H1 (cell line): ENCODE measurements at regions not wholly inside any gene's neighbourhood (a gene's known extent, or its start where the extent isn't known, plus 50 kb on each side); places are given as distances from the start of the nearest gene placed in this dataset.

Source experiments
- BRCA1 ChIP-seq: IDR thresholded peaks from 2 replicates; pipeline ENCODE4 v1.6.1; 2012; ENCODE audit warnings: low read depth, low read length, improper control_type of control experiment
- CBX5 ChIP-seq: fragments of 300-800, 300-1000 bp; sonication (generic); IDR thresholded peaks from 2 replicates; pipeline ENCODE4 v1.7.1; 2016; ENCODE audit warnings: antibody characterized with exemption, low read length, low read depth
- CREB1 ChIP-seq: IDR thresholded peaks from 2 replicates; pipeline ENCODE4 v1.6.1; 2012; ENCODE audit warnings: inconsistent platforms
- CTCF ChIP-seq, 3 experiments: IDR thresholded peaks; 1 replicate in 2 of 3; 2 replicates in 1 of 3; pipeline versions ENCODE4 v1.5.1 to v1.6.1; 2011; ENCODE audit warnings: low read length in 3 of 3, mild to moderate bottlenecking in 3 of 3, inconsistent platforms in 2 of 3, low read depth in 1 of 3, moderate library complexity in 1 of 3; ENCODE audit not compliant: insufficient read depth in 1 of 3; ENCODE audit errors: control extremely low read depth in 1 of 3
- EZH2 ChIP-seq: fragments of 200-600 bp; sonication (generic); IDR thresholded peaks from 2 replicates; pipeline ENCODE4 v1.7.1; 2012; ENCODE audit warnings: low read depth, mild to moderate bottlenecking, moderate library complexity, low read length, inconsistent platforms; ENCODE audit not compliant: severe bottlenecking
- HDAC2 ChIP-seq, 2 experiments: fragments of 300-600 bp in 1 of 2; sonication (generic) in 1 of 2; IDR thresholded peaks; 2 replicates each; pipeline ENCODE4 v1.6.1; 2011 to 2012; ENCODE audit warnings: low read depth in 2 of 2, low read length in 2 of 2, mild to moderate bottlenecking in 2 of 2, moderate library complexity in 2 of 2, borderline replicate concordance in 1 of 2, inconsistent platforms in 1 of 2
- HDAC6 ChIP-seq: IDR thresholded peaks from one replicate; pipeline ENCODE4 v1.7.1; 2012; ENCODE audit warnings: low read depth, mild to moderate bottlenecking, inconsistent platforms, low read length, moderate library complexity
- JUN ChIP-seq: IDR thresholded peaks from 2 replicates; pipeline ENCODE4 v1.6.1; 2011; ENCODE audit warnings: low read depth, mild to moderate bottlenecking, improper control_type of control experiment, low read length
- KDM1A ChIP-seq: fragments of 200-600, 300-600 bp; sonication (generic); IDR thresholded peaks from 2 replicates; pipeline ENCODE4 v1.7.1; 2016; ENCODE audit warnings: mild to moderate bottlenecking, low read length, borderline replicate concordance
- POLR2A ChIP-seq, 2 experiments: IDR thresholded peaks; 1 replicate in 1 of 2; 2 replicates in 1 of 2; pipeline ENCODE4 v1.6.1; 2011; ENCODE audit warnings: low read depth in 2 of 2, low read length in 2 of 2, mild to moderate bottlenecking in 2 of 2; ENCODE audit errors: control extremely low read depth in 1 of 2
- POLR2AphosphoS5 ChIP-seq: IDR thresholded peaks from 2 replicates; pipeline ENCODE4 v1.6.1; 2011; ENCODE audit warnings: low read depth, low read length
- RFX5 ChIP-seq: IDR thresholded peaks from 2 replicates; pipeline ENCODE4 v1.6.1; 2011; ENCODE audit warnings: low read depth, low read length, improper control_type of control experiment, borderline replicate concordance
- SUZ12 ChIP-seq: fragments of 200-600 bp; sonication (generic); IDR thresholded peaks from 2 replicates; pipeline ENCODE4 v1.6.1; 2012; ENCODE audit warnings: mild to moderate bottlenecking, inconsistent platforms, low read length, moderate library complexity, mixed read lengths

- TF ChIP-seq CTCF (IDR thresholded peaks at IDR 0.05; ENCODE audit: control extremely low read depth in 1 of 3, insufficient read depth in 1 of 3, low read depth in 1 of 3, low read length in 3 of 3): no peak
- TF ChIP-seq HDAC2 (IDR thresholded peaks at IDR 0.05; ENCODE audit: borderline replicate concordance in 1 of 2, low read depth in 2 of 2, low read length in 2 of 2): no peak
- no peak for TF ChIP-seq BRCA1
- no peak for TF ChIP-seq CBX5
- no peak for TF ChIP-seq KDM1A
- no peak for TF ChIP-seq EZH2
- no peak for TF ChIP-seq SUZ12
- no peak for TF ChIP-seq CREB1
- TF ChIP-seq POLR2AphosphoS5: no peak
- TF ChIP-seq POLR2A (IDR thresholded peaks at IDR 0.05; ENCODE audit: control extremely low read depth in 1 of 2, low read depth in 2 of 2, low read length in 2 of 2): no peak
- no peak for TF ChIP-seq RFX5
- TF ChIP-seq JUN: no peak
- TF ChIP-seq HDAC6: no peak
Observed at GRCh38 chr2:139389391-139389790, 609.2 kb upstream of the NXPH2 start.
